PFSK-1 (cell line): ENCODE measurements at regions not wholly inside any gene's neighbourhood (a gene's known extent, or its start where the extent isn't known, plus 50 kb on each side); places are given as distances from the start of the nearest gene placed in this dataset.

Source experiments
- FOXP2 ChIP-seq: optimal IDR thresholded peaks from 2 replicates; pipeline ENCODE3; 2011; ENCODE audit warnings: borderline replicate concordance, control low read depth, inconsistent platforms; ENCODE audit not compliant: insufficient read depth; ENCODE audit errors: extremely low read length, extremely low read depth
- POLR2AphosphoS5 ChIP-seq: IDR thresholded peaks from 2 replicates; pipeline ENCODE4 v1.6.1; 2012; ENCODE audit warnings: low read depth, mild to moderate bottlenecking, control low read depth, low read length, moderate library complexity
- SIN3A ChIP-seq: IDR thresholded peaks from 2 replicates; pipeline ENCODE4 v1.6.1; 2012; ENCODE audit warnings: mild to moderate bottlenecking, low read length, moderate library complexity, borderline replicate concordance; ENCODE audit not compliant: insufficient read depth
- TAF1 ChIP-seq: IDR thresholded peaks from 2 replicates; pipeline ENCODE4 v1.6.1; 2012; ENCODE audit warnings: low read length, control low read depth, borderline replicate concordance; ENCODE audit not compliant: insufficient read depth
- TF ChIP-seq, protein P1 (sequence below), 2 experiments: IDR thresholded peaks; 2 replicates each; pipeline versions ENCODE4 v1.6.1 to v1.8.0; 2011 to 2012; ENCODE audit warnings: low read depth in 2 of 2, low read length in 2 of 2, control low read depth in 1 of 2, inconsistent platforms in 1 of 2, mild to moderate bottlenecking in 1 of 2, moderate library complexity in 1 of 2; ENCODE audit not compliant: insufficient read depth in 1 of 2

- TF ChIP-seq POLR2AphosphoS5 (no peak), FOXP2 (no peak), SIN3A (no peak), TAF1 (no peak)
- TF ChIP-seq, protein P1, sequence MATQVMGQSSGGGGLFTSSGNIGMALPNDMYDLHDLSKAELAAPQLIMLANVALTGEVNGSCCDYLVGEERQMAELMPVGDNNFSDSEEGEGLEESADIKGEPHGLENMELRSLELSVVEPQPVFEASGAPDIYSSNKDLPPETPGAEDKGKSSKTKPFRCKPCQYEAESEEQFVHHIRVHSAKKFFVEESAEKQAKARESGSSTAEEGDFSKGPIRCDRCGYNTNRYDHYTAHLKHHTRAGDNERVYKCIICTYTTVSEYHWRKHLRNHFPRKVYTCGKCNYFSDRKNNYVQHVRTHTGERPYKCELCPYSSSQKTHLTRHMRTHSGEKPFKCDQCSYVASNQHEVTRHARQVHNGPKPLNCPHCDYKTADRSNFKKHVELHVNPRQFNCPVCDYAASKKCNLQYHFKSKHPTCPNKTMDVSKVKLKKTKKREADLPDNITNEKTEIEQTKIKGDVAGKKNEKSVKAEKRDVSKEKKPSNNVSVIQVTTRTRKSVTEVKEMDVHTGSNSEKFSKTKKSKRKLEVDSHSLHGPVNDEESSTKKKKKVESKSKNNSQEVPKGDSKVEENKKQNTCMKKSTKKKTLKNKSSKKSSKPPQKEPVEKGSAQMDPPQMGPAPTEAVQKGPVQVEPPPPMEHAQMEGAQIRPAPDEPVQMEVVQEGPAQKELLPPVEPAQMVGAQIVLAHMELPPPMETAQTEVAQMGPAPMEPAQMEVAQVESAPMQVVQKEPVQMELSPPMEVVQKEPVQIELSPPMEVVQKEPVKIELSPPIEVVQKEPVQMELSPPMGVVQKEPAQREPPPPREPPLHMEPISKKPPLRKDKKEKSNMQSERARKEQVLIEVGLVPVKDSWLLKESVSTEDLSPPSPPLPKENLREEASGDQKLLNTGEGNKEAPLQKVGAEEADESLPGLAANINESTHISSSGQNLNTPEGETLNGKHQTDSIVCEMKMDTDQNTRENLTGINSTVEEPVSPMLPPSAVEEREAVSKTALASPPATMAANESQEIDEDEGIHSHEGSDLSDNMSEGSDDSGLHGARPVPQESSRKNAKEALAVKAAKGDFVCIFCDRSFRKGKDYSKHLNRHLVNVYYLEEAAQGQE (IDR thresholded peaks at IDR 0.05; ENCODE audit: insufficient read depth in 1 of 2, low read depth in 2 of 2, low read length in 2 of 2) = no peak
These were observed 206.4 kb upstream of the FERD3L start for GRCh38 chr7:19351341-19352304.
